GM12878 (cell line): ENCODE measurements at regions not wholly inside any gene's neighbourhood (a gene's known extent, or its start where the extent isn't known, plus 50 kb on each side); places are given as distances from the start of the nearest gene placed in this dataset.

Experiments used
- ATAC-seq: fragments of 200-7000 bp; cut with Tn5 transposase; 3 replicates; pipeline ENCODE4 v1.9.1; 2020; ENCODE audit warnings: mild to moderate bottlenecking, moderate library complexity
- BruUV-seq: library from RNA; stranded (reverse); fragments of 400-500 nt; replicated peaks from 2 replicates; lab custom pipeline; 2021; lab: Mats Ljungman, UMichigan
- CTCF ChIA-PET: fragments of 300-600 bp; sonication (Branson Sonifier 250); formaldehyde crosslinking; extraction: SDS; loops from one replicate; lab custom pipeline; 2021; ENCODE audit warnings: inconsistent platforms; lab: Yijun Ruan, JAX
- POLR2A ChIA-PET: fragments of 350-600 bp; formaldehyde crosslinking; extraction: SDS; loops from one replicate; lab custom pipeline; 2021; ENCODE audit warnings: inconsistent platforms; lab: Charles Lee
- RAD21 ChIA-PET: fragments of 300-600 bp; sonication (Branson Sonifier 250); formaldehyde crosslinking; loops from one replicate; lab custom pipeline; 2023; ENCODE audit warnings: antibody characterized with exemption; ENCODE audit not compliant: unreplicated experiment; lab: Charles Lee
- SMC1A ChIA-PET: fragments of 300-600 bp; sonication (Branson Sonifier 250); formaldehyde crosslinking; loops from one replicate; lab custom pipeline; 2023; ENCODE audit not compliant: unreplicated experiment, uncharacterized antibody; lab: Charles Lee
- DNase-seq: peaks from one replicate; pipeline ENCODE4 v3.0.0-alpha.2; 2011; ENCODE audit warnings: low read depth, low spot score
- FAIRE-seq: peaks from 3 replicates; lab custom pipeline; 2011; peaks lifted over from hg19 to GRCh38; lab: Jason Lieb, UNC
- H2AFZ ChIP-seq: 2 replicates; pipeline ENCODE4 v1.6.0; 2011; ENCODE audit warnings: low read depth, low read length, control low read depth; ENCODE audit not compliant: control insufficient read depth
- H3K27ac ChIP-seq: 2 replicates; pipeline ENCODE4 v1.5.1; 2011; ENCODE audit warnings: control low read depth; ENCODE audit not compliant: control insufficient read depth, insufficient read depth
- H3K27me3 ChIP-seq, 2 experiments: replicated peaks in 1 of 2; 2 replicates each; pipeline versions ENCODE4 v1.6.0 to v1.6.1; 2011; ENCODE audit warnings: low read length in 1 of 2; ENCODE audit not compliant: control insufficient read depth in 2 of 2, insufficient read depth in 2 of 2
- H3K36me3 ChIP-seq, 2 experiments: 2 replicates each; pipeline ENCODE4 v1.5.1; 2011; ENCODE audit warnings: low read length in 1 of 2; ENCODE audit not compliant: control insufficient read depth in 2 of 2, insufficient read depth in 2 of 2
- H3K4me1 ChIP-seq: 2 replicates; pipeline ENCODE4 v1.6.1; 2011; ENCODE audit warnings: mild to moderate bottlenecking, low read length, moderate library complexity, mixed read lengths; ENCODE audit not compliant: control insufficient read depth, insufficient read depth
- H3K4me2 ChIP-seq: 2 replicates; pipeline ENCODE4 v1.6.0; 2011; ENCODE audit warnings: control low read depth; ENCODE audit not compliant: control insufficient read depth, insufficient read depth
- H3K4me3 ChIP-seq: fragments of 200-600 bp; sonication (generic); 2 replicates; pipeline ENCODE4 v1.5.1; 2016
- H3K79me2 ChIP-seq: 2 replicates; pipeline ENCODE4 v1.6.0; 2011; ENCODE audit warnings: low read length; ENCODE audit not compliant: control insufficient read depth, insufficient read depth
- H3K9ac ChIP-seq: 2 replicates; pipeline ENCODE4 v1.8.0; 2011; ENCODE audit warnings: low read length, control low read depth, mixed read lengths; ENCODE audit not compliant: control insufficient read depth, insufficient read depth
- H3K9me3 ChIP-seq: replicated peaks from 3 replicates; pipeline ENCODE4 v1.5.1; 2011; ENCODE audit warnings: mild to moderate bottlenecking, low read length; ENCODE audit not compliant: control insufficient read depth, insufficient read depth
- H4K20me1 ChIP-seq: 2 replicates; pipeline ENCODE4 v1.6.0; 2011; ENCODE audit not compliant: control insufficient read depth, insufficient read depth
- ATF7 ChIP-seq: fragments of 450-650 bp; IDR thresholded peaks from 2 replicates; pipeline ENCODE4 v1.6.1; 2016; ENCODE audit warnings: low read depth, mild to moderate bottlenecking
- CBFB ChIP-seq: IDR thresholded peaks from 2 replicates; pipeline ENCODE4 v1.6.1; 2016; ENCODE audit warnings: antibody characterized with exemption, low read depth
- CBX3 ChIP-seq: fragments of 200-600 bp; sonication (generic); IDR thresholded peaks from 2 replicates; pipeline ENCODE4 v1.6.1; 2016; ENCODE audit warnings: low read depth, borderline replicate concordance
- CHD4 ChIP-seq: fragments of 200-600 bp; sonication (generic); IDR thresholded peaks from 2 replicates; pipeline ENCODE4 v1.6.1; 2016; ENCODE audit warnings: mild to moderate bottlenecking
- NFYB ChIP-seq: IDR thresholded peaks from 2 replicates; pipeline ENCODE4 v1.6.1; 2011; ENCODE audit warnings: low read depth, mild to moderate bottlenecking, low read length, improper control_type of control experiment, moderate library complexity; ENCODE audit not compliant: insufficient read depth
- NR2F1 ChIP-seq: fragments of 450-650 bp; conservative IDR thresholded peaks from 2 replicates; pipeline ENCODE4 v1.6.1; 2017; ENCODE audit warnings: mild to moderate bottlenecking
- RELA ChIP-seq: fragments of 450-650 bp; IDR thresholded peaks from 2 replicates; pipeline ENCODE4 v1.8.0; 2014; ENCODE audit warnings: borderline replicate concordance; ENCODE audit not compliant: partially characterized antibody
- SMC3 ChIP-seq: IDR thresholded peaks from 2 replicates; pipeline ENCODE4 v1.6.1; 2011; ENCODE audit warnings: low read length, improper control_type of control experiment, borderline replicate concordance
- SUPT20H ChIP-seq: IDR thresholded peaks from 2 replicates; pipeline ENCODE4 v1.6.1; 2011; ENCODE audit warnings: low read depth, mild to moderate bottlenecking, low read length, moderate library complexity, borderline replicate concordance; ENCODE audit not compliant: control insufficient read depth
- WGBS: methylation state at CpG from one replicate; pipeline ENCODE4 v1.1.6; 2016; ENCODE audit warnings: low lambda C conversion rate; ENCODE audit not compliant: insufficient replicate concordance, insufficient coverage; ENCODE audit errors: missing lambda C conversion rate; 5-methylcytosine and 5-hydroxymethylcytosine counted together
- in situ Hi-C: fragments of 300-500 bp; cut with MboI; formaldehyde crosslinking; loops from 9 replicates; pipeline ENCODE4 v1.14.3; 2018; ENCODE audit warnings: mixed read lengths
- intact Hi-C: fragments of 100-400 bp; cut with micrococcal nuclease; formaldehyde crosslinking; loops from one replicate; pipeline ENCODE4 v1.14.2; 2022; ENCODE audit not compliant: unreplicated experiment
- TF ChIP-seq, protein P1 (sequence below): fragments of 450-650 bp; IDR thresholded peaks from 2 replicates; pipeline ENCODE4 v1.6.1; 2018; ENCODE audit warnings: borderline replicate concordance, mild to moderate bottlenecking; ENCODE audit not compliant: partially characterized antibody
- TF ChIP-seq, protein P2 (sequence below): fragments of 450-650 bp; formaldehyde crosslinking; IDR thresholded peaks from 2 replicates; pipeline ENCODE4 v1.5.0; 2022; ENCODE audit warnings: mild to moderate bottlenecking, missing genetic modification characterization
- TF ChIP-seq, protein P3 (sequence below): fragments of 450-650 bp; IDR thresholded peaks from 2 replicates; pipeline ENCODE4 v1.6.1; 2017; ENCODE audit warnings: antibody characterized with exemption, mild to moderate bottlenecking, moderate library complexity

DNA sequence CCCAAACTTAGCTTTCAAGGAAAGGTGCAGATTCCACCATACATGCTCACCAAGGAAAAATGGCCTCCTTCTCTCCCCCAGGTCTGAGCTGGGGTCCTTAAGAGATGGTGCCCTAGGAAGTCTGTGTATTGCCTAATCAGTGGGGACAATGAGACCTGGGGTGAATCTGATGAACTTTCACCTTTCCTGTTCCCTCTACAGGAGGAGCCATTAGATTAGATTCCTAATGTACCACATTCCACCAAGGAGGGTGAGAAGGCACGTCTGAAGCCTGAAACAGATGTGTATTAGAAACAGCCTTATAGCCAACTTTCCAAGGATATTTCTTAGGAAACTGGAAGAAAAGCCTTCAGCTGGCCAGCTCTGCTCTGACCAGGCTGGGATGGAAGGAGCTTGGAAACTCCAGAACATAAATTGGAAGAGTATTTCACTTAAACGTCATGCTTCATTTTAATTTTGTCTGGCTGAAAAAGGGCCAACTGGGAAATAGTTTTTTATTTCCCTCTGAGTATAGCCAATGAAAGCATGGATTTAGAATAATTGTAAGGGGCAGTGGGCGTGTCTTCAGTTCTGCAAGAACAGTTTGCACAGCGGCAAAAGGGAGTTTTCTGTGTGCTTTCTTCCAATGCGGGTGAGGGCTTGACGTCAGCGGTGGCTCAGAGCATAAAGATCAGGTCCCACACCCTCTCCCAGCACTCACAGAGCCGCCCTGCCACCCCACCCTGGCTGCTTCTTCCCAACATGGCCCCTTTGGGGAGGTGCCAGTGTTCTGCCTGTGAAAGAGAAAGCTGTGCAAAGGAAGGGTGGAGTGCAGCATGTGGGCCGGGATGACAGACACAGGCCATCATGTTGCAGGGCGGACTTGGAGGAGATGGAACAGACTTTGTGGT, 210.9 kb downstream of the ESM1 start (continued):
- TF ChIP-seq SUPT20H, result no peak
- TF ChIP-seq, all 136 proteins: peak for 0

DNA sequence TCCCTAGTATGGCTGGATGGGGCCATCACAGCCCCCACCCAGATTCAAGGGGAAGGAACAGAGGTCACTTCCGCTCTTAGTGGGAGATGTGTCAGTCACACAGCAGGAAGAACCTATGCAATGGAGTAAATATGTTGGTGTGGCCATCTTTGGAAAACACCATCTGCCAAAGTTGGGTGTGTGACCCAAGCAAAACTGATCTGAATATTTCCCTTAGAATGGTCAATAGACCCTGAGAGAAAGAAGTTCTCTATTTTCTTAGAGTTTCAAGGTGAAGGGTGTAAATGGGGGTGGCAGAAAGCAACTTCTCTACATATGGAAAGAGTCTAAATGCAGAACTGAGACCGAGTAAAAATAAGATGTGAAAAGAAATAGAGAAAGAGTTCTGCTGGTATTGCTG, 212.7 kb downstream of the ESM1 start:
- FAIRE-seq, result no peak
- 24% methylated on average over 2 of the region's 2 CpGs for WGBS
- no peaks in the 10 kb centered on the region; a peak in 1 of 4 replicates for H3K27me3 ChIP-seq
- TF ChIP-seq NR2F1 (no peak), SMC3 (no peak), CBFB (no peak), RELA (no peak), ATF7 (no peak), CBX3 (no peak), CHD4 (no peak), NFYB (no peak)
- TF ChIP-seq, protein P1, sequence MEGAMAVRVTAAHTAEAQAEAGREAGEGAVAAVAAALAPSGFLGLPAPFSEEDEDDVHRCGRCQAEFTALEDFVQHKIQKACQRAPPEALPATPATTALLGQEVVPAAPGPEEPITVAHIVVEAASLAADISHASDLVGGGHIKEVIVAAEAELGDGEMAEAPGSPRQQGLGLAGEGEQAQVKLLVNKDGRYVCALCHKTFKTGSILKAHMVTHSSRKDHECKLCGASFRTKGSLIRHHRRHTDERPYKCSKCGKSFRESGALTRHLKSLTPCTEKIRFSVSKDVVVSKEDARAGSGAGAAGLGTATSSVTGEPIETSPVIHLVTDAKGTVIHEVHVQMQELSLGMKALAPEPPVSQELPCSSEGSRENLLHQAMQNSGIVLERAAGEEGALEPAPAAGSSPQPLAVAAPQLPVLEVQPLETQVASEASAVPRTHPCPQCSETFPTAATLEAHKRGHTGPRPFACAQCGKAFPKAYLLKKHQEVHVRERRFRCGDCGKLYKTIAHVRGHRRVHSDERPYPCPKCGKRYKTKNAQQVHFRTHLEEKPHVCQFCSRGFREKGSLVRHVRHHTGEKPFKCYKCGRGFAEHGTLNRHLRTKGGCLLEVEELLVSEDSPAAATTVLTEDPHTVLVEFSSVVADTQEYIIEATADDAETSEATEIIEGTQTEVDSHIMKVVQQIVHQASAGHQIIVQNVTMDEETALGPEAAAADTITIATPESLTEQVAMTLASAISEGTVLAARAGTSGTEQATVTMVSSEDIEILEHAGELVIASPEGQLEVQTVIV, result no peak
- TF ChIP-seq, protein P2, sequence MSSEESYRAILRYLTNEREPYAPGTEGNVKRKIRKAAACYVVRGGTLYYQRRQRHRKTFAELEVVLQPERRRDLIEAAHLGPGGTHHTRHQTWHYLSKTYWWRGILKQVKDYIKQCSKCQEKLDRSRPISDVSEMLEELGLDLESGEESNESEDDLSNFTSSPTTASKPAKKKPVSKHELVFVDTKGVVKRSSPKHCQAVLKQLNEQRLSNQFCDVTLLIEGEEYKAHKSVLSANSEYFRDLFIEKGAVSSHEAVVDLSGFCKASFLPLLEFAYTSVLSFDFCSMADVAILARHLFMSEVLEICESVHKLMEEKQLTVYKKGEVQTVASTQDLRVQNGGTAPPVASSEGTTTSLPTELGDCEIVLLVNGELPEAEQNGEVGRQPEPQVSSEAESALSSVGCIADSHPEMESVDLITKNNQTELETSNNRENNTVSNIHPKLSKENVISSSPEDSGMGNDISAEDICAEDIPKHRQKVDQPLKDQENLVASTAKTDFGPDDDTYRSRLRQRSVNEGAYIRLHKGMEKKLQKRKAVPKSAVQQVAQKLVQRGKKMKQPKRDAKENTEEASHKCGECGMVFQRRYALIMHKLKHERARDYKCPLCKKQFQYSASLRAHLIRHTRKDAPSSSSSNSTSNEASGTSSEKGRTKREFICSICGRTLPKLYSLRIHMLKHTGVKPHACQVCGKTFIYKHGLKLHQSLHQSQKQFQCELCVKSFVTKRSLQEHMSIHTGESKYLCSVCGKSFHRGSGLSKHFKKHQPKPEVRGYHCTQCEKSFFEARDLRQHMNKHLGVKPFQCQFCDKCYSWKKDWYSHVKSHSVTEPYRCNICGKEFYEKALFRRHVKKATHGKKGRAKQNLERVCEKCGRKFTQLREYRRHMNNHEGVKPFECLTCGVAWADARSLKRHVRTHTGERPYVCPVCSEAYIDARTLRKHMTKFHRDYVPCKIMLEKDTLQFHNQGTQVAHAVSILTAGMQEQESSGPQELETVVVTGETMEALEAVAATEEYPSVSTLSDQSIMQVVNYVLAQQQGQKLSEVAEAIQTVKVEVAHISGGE (CRISPR knock-in tag), result no peak
- TF ChIP-seq, protein P3, sequence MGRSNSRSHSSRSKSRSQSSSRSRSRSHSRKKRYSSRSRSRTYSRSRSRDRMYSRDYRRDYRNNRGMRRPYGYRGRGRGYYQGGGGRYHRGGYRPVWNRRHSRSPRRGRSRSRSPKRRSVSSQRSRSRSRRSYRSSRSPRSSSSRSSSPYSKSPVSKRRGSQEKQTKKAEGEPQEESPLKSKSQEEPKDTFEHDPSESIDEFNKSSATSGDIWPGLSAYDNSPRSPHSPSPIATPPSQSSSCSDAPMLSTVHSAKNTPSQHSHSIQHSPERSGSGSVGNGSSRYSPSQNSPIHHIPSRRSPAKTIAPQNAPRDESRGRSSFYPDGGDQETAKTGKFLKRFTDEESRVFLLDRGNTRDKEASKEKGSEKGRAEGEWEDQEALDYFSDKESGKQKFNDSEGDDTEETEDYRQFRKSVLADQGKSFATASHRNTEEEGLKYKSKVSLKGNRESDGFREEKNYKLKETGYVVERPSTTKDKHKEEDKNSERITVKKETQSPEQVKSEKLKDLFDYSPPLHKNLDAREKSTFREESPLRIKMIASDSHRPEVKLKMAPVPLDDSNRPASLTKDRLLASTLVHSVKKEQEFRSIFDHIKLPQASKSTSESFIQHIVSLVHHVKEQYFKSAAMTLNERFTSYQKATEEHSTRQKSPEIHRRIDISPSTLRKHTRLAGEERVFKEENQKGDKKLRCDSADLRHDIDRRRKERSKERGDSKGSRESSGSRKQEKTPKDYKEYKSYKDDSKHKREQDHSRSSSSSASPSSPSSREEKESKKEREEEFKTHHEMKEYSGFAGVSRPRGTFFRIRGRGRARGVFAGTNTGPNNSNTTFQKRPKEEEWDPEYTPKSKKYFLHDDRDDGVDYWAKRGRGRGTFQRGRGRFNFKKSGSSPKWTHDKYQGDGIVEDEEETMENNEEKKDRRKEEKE, result no peak

More for the DNA sequence above, 212.7 kb downstream of the ESM1 start:
- no peak for DNase-seq
- Histone ChIP-seq H3K4me3 (no peak overlapping the region), H2AFZ (no peak overlapping the region), H3K9ac (no peak overlapping the region), H3K36me3 (no peaks in the 10 kb centered on the region), H3K4me1 (peaks cover 5% of the 10 kb centered on the region; the same call in 1 of the 2 replicates), H3K9me3 (no peaks in the 10 kb centered on the region; the same call in 2 of the 3 replicates), H3K79me2 (no peaks in the 10 kb centered on the region), H3K27ac (no peak overlapping the region), H3K4me2 (no peak overlapping the region), H4K20me1 (no peaks in the 10 kb centered on the region)
- ATAC-seq, result no peak
- intact Hi-C loops, result loop anchor here (5.0 kb wide), 1 partner anchor 200 kb away; no protein-coding TSS in a partner anchor
- ChIA-PET SMC1A (no interaction called here), RAD21 (no interaction called here), CTCF (no interaction called here), POLR2A (no interaction called here)
- in situ Hi-C loops, result no loop called here
- no TSS peak for BruUV-seq
